Left lung (tissue), 4 donors: ENCODE measurements at regions not wholly inside any gene's neighbourhood (a gene's known extent, or its start where the extent isn't known, plus 50 kb on each side); places are given as distances from the start of the nearest gene placed in this dataset.

Source experiments
- ATAC-seq: fragments of 200-7000 bp; cut with Tn5 transposase; one replicate; pipeline ENCODE4 v1.9.1; 2020; ENCODE audit warnings: moderate library complexity
- DNase-seq, 4 donors: peaks; one replicate each; pipeline ENCODE4 v3.0.0-alpha.2; 2013 to 2020
- H3K27ac ChIP-seq, 2 donors: fragments of 200-600 bp; sonication (generic) in 1 of 2; one replicate each; pipeline versions ENCODE4 v1.5.0 to v1.8.0; 2020 to 2021
- H3K27me3 ChIP-seq, 2 donors: fragments of 200-600 bp; sonication (generic) in 1 of 2; one replicate each; pipeline versions ENCODE4 v1.5.0 to v1.8.0; 2020 to 2021
- H3K36me3 ChIP-seq, 2 donors: fragments of 200-600 bp; sonication (generic) in 1 of 2; one replicate each; pipeline versions ENCODE4 v1.5.0 to v1.8.0; 2020 to 2021
- H3K4me1 ChIP-seq, 2 donors: fragments of 200-600 bp; one replicate each; pipeline ENCODE4 v1.8.0; 2021
- H3K4me3 ChIP-seq, 2 donors: fragments of 200-600 bp; sonication (generic) in 1 of 2; one replicate each; pipeline versions ENCODE4 v1.5.0 to v1.8.0; 2020 to 2021; ENCODE audit warnings: mild to moderate bottlenecking in 1 of 2
- H3K9me3 ChIP-seq, 2 donors: fragments of 200-600 bp; sonication (generic) in 1 of 2; one replicate each; pipeline versions ENCODE4 v1.5.0 to v1.8.0; 2020 to 2021
- intact Hi-C, 2 donors: fragments of 100-400 bp; cut with DNase I; formaldehyde crosslinking; loops; one replicate each; pipeline versions ENCODE4 v1.11.2 to v1.14.2; 2022
- TF ChIP-seq, protein P1 (sequence below), 2 donors: fragments of 200-600 bp; sonication (generic) in 1 of 2; IDR thresholded peaks; one replicate each; pipeline versions ENCODE4 v1.5.0 to v1.8.0; 2021; ENCODE audit warnings: antibody characterized with exemption in 2 of 2
- donor health status: DM: no; HTN: yes; CAD: no.
- donor health status: DM: no; HTN: no; CAD: no.

DNA sequence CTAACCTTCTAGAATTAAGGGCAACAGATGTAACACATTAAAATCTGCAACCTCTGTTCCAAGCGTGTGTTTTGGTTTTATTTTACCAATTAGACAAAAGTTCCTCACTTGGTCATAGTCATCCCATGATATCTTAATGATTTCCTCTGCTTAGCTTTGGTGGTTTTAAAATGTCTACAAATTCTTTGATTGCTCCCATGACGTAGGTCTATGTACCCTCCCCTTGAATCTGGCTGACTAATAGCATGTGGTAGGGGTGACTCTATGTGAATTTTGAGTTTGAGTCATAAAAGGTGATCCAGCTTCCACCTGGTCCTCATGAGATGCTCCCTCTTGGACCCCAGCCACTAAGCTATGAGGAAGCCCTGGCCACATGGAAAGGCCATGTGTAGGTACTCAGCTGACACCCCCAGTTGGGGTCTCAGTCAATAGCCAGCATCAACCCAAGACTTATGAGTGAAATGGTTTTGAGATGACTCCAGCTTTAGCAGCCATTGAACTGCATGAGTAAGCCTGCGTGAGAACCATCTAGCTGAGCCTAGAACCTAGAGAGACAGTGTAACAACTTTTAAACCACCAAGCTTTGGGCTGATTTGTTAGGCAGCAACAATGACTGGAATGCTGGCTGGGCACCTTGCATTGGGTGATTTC is 247.1 kb downstream of the MSRB3 start:
- H3K27ac ChIP-seq = no peak overlapping the region
- intact Hi-C loops = no loop called here
- H3K4me3 ChIP-seq = no peak overlapping the region
- DNase-seq (no peak), ATAC-seq (no peak)
- H3K9me3 ChIP-seq = no peaks in the 10 kb centered on the region
- H3K36me3 ChIP-seq = no peaks in the 10 kb centered on the region
- H3K27me3 ChIP-seq = no peaks in the 10 kb centered on the region
- TF ChIP-seq, protein P1, sequence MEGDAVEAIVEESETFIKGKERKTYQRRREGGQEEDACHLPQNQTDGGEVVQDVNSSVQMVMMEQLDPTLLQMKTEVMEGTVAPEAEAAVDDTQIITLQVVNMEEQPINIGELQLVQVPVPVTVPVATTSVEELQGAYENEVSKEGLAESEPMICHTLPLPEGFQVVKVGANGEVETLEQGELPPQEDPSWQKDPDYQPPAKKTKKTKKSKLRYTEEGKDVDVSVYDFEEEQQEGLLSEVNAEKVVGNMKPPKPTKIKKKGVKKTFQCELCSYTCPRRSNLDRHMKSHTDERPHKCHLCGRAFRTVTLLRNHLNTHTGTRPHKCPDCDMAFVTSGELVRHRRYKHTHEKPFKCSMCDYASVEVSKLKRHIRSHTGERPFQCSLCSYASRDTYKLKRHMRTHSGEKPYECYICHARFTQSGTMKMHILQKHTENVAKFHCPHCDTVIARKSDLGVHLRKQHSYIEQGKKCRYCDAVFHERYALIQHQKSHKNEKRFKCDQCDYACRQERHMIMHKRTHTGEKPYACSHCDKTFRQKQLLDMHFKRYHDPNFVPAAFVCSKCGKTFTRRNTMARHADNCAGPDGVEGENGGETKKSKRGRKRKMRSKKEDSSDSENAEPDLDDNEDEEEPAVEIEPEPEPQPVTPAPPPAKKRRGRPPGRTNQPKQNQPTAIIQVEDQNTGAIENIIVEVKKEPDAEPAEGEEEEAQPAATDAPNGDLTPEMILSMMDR (IDR thresholded peaks at IDR 0.05) = no peak
- no peaks in the 10 kb centered on the region for H3K4me1 ChIP-seq

DNA sequence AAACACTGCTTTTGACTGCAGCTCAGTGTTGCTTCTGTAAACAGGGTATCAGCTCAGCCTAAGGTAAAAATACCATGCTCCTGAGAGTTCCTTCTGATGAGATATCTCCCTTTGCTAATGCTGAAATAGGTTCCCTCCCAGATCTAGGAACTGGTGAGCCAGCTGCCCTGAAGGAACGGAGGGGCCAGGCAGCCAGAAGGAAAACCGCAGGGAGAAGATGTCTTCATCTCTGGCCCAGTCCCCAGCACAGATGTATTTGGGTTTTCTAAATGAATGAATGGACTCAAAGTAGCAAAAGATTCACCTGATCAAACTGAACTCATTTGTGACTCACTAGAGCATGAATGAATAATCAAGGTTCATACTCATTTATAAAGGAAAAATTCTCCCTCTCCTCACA is 247.8 kb downstream of the MSRB3 start:
- ATAC-seq = no peak
- no peaks in the 10 kb centered on the region for H3K36me3 ChIP-seq
- intact Hi-C loops = no loop called here
- no peak overlapping the region for H3K27ac ChIP-seq
- no peaks in the 10 kb centered on the region for H3K27me3 ChIP-seq
- TF ChIP-seq, protein P1 (IDR thresholded peaks at IDR 0.05) = no peak
- no peak for DNase-seq
- no peak overlapping the region for H3K4me3 ChIP-seq
- H3K4me1 ChIP-seq = no peaks in the 10 kb centered on the region
- no peaks in the 10 kb centered on the region for H3K9me3 ChIP-seq

DNA sequence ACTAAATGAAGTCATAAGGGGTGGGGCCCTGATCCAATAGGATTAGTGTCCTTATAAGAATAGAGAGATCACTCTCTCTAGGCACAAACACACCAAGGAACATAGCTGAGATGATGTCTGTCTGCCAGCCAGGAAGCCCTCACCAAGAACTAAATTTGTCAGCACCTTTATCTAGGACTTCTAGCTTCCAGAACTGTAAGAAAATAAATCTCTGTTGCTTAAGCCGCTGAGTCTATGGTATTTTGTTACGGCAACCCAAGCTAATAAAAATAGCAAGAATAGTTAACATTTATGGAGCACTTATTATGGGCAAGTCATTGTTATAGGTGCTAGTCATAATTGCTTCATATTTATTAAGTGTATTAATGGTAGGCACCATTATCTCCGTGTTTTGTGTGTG is 249.6 kb downstream of the MSRB3 start:
- DNase-seq (no peak), ATAC-seq (no peak)
- Histone ChIP-seq H3K9me3 (no peaks in the 10 kb centered on the region), H3K4me1 (no peaks in the 10 kb centered on the region), H3K27me3 (no peaks in the 10 kb centered on the region), H3K4me3 (no peak overlapping the region), H3K27ac (no peak overlapping the region), H3K36me3 (no peaks in the 10 kb centered on the region)
- intact Hi-C loops = no loop called here
- TF ChIP-seq, protein P1 (IDR thresholded peaks at IDR 0.05) = no peak

DNA sequence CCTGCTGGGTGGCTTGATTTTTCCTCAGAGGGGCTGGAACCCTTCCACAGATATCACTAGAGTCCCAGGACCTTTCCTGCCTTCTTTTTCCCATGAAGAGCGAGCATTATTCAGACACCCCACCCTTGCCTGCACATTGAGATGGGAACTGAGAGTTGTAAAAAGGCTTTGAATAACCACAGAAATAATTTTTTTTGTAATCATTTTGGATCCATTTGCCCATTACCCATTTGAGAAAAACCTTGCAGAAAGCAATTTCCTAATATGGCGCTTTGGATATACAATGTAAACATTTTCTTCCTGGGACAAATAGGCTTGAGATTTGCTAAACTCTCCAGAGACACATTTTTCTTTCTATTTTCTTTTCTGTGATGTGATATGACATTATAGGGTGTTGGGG is 250.6 kb downstream of the MSRB3 start:
- H3K27ac ChIP-seq = no peak overlapping the region
- DNase-seq (no peak), ATAC-seq (no peak)
- H3K9me3 ChIP-seq = no peaks in the 10 kb centered on the region
- no peaks in the 10 kb centered on the region for H3K36me3 ChIP-seq
- no peaks in the 10 kb centered on the region for H3K27me3 ChIP-seq
- no peaks in the 10 kb centered on the region for H3K4me1 ChIP-seq
- TF ChIP-seq, protein P1 (IDR thresholded peaks at IDR 0.05) = no peak
- intact Hi-C loops = no loop called here
- no peak overlapping the region for H3K4me3 ChIP-seq

DNA sequence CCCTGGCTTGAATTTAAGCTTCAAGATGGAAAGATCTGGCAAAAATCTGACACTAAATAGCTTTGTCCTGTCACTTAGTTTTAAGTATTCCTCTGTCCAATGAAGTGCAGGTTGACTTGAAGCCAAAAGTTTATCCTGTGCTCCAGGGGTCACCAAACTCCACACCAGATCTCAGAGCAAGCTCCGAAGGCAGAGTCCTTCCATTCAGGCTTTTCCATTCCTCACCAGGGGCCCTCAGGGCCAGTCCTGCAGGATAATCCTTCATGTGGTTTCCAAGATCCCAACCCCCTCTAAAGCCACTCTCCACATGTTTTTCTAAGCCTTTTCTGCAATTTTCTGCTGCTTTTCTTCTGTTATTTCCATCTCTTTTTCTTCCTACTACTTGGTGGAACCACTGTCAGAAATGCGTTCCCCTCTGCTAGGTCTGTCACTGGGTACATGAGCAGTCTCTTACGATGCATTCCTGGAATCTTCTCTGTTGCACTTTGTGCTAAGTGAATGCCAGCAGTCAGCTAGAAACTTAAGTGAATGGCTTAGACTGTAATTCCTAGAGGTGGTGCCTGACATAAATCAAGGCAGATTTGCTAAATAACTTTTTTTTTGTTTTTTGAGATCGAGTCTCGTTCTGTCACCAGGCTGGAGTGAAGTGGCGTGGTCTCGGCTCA is 251.4 kb downstream of the MSRB3 start:
- Histone ChIP-seq H3K27ac (no peak overlapping the region), H3K4me1 (no peaks in the 10 kb centered on the region), H3K36me3 (no peaks in the 10 kb centered on the region), H3K9me3 (no peaks in the 10 kb centered on the region), H3K4me3 (no peak overlapping the region), H3K27me3 (no peaks in the 10 kb centered on the region)
- ATAC-seq (no peak), DNase-seq (no peak)
- TF ChIP-seq, protein P1 (IDR thresholded peaks at IDR 0.05) = no peak
- intact Hi-C loops = no loop called here
